HepG2 (cell line): ENCODE measurements at regions not wholly inside any gene's neighbourhood (a gene's known extent, or its start where the extent isn't known, plus 50 kb on each side); places are given as distances from the start of the nearest gene placed in this dataset.

Source experiments
- ATAC-seq: fragments of 200-7000 bp; cut with Tn5 transposase; 3 replicates; pipeline ENCODE4 v1.9.1; 2020; ENCODE audit warnings: mild to moderate bottlenecking, moderate library complexity
- BruUV-seq: library from RNA; stranded (reverse); fragments of 400-500 nt; replicated peaks from 2 replicates; lab custom pipeline; 2021; lab: Mats Ljungman, UMichigan
- CTCF ChIA-PET: fragments of 300-600 bp; formaldehyde crosslinking; extraction: SDS; loops from one replicate; lab custom pipeline; 2021; ENCODE audit warnings: low total read pairs, inconsistent platforms, low intra/inter-chr PET ratio; lab: Yijun Ruan, JAX
- POLR2A ChIA-PET: fragments of 350-600 bp; sonication (Branson Sonifier 250); formaldehyde crosslinking; loops from one replicate; lab custom pipeline; 2020; ENCODE audit warnings: antibody characterized with exemption, inconsistent platforms; lab: Yijun Ruan, JAX
- DNase-seq: peaks from one replicate; pipeline ENCODE4 v3.0.0-alpha.2; 2015; ENCODE audit warnings: low spot score
- FAIRE-seq: peaks from 3 replicates; lab custom pipeline; 2011; peaks lifted over from hg19 to GRCh38; lab: Jason Lieb, UNC
- H2AFZ ChIP-seq: one replicate; pipeline ENCODE4 v1.6.1; 2011; ENCODE audit warnings: low read length, inconsistent platforms
- H3K27ac ChIP-seq: fragments of 300-600 bp; 3 replicates; pipeline ENCODE4 v1.8.0; 2011; ENCODE audit warnings: mixed run types, mild to moderate bottlenecking, mixed read lengths, low read length, inconsistent platforms; ENCODE audit not compliant: insufficient read depth; ENCODE audit errors: extremely low read length
- H3K27me3 ChIP-seq, 2 experiments: fragments of 200-600 bp in 1 of 2; 2 replicates in 1 of 2; 3 replicates in 1 of 2; pipeline versions ENCODE4 v1.6.0 to v1.8.0; 2011; ENCODE audit warnings: low read length in 2 of 2, mild to moderate bottlenecking in 2 of 2, moderate library complexity in 2 of 2, inconsistent platforms in 1 of 2; ENCODE audit not compliant: insufficient read depth in 2 of 2, control insufficient read depth in 1 of 2
- H3K36me3 ChIP-seq, 2 experiments: fragments of 200-600 bp in 1 of 2; replicated peaks in 1 of 2; 2 replicates in 1 of 2; 3 replicates in 1 of 2; pipeline versions ENCODE4 v1.5.1 to v1.8.0; 2011; ENCODE audit warnings: low read length in 2 of 2, inconsistent platforms in 1 of 2; ENCODE audit not compliant: insufficient read depth in 2 of 2, control insufficient read depth in 1 of 2
- H3K4me1 ChIP-seq: 2 replicates; pipeline ENCODE4 v1.5.1; 2012; ENCODE audit warnings: low read length, inconsistent platforms; ENCODE audit not compliant: insufficient read depth
- H3K4me2 ChIP-seq: 2 replicates; pipeline ENCODE4 v1.6.0; 2011; ENCODE audit warnings: low read depth, low read length, inconsistent platforms
- H3K4me3 ChIP-seq, 3 experiments: fragments of 200-600 bp in 1 of 3; sonication (generic), shearing (Covaris generic) in 1 of 3; replicated peaks in 1 of 3; 2 replicates each; pipeline ENCODE4 v1.5.1; 2011 to 2016; ENCODE audit warnings: low read length in 3 of 3, inconsistent platforms in 2 of 3, low read depth in 2 of 3, mild to moderate bottlenecking in 2 of 3, control low read depth in 1 of 3, mixed read lengths in 1 of 3; ENCODE audit not compliant: insufficient read depth in 1 of 3
- H3K79me2 ChIP-seq: one replicate; pipeline ENCODE4 v1.6.1; 2011; ENCODE audit warnings: low read length, inconsistent platforms; ENCODE audit not compliant: insufficient read depth
- H3K9ac ChIP-seq: 2 replicates; pipeline ENCODE4 v1.6.0; 2011; ENCODE audit warnings: mild to moderate bottlenecking, low read depth, low read length, inconsistent platforms; ENCODE audit not compliant: insufficient read depth
- H3K9me3 ChIP-seq: 2 replicates; pipeline ENCODE4 v1.5.1; 2012; ENCODE audit warnings: mild to moderate bottlenecking, low read length
- H4K20me1 ChIP-seq: 2 replicates; pipeline ENCODE4 v1.6.0; 2011; ENCODE audit warnings: inconsistent platforms, mild to moderate bottlenecking, low read length, moderate library complexity; ENCODE audit not compliant: insufficient read depth
- FOXK2 ChIP-seq: fragments of 450-650 bp; IDR thresholded peaks from 2 replicates; pipeline ENCODE4 v1.6.1; 2016
- IKZF4 ChIP-seq: sonication (generic); formaldehyde crosslinking; IDR thresholded peaks from 2 replicates; pipeline ENCODE4 v1.5.1; 2020; ENCODE audit warnings: borderline replicate concordance, mild to moderate bottlenecking, low read depth, missing genetic modification reagents; ENCODE audit errors: not compliant biosample characterization
- MED1 ChIP-seq: sonication (generic); formaldehyde crosslinking; IDR thresholded peaks from 2 replicates; pipeline ENCODE4 v1.4.0; 2020; ENCODE audit warnings: missing genetic modification reagents
- MXD3 ChIP-seq: IDR thresholded peaks from 2 replicates; pipeline ENCODE4 v1.6.1; 2016; ENCODE audit warnings: mild to moderate bottlenecking, missing biosample characterization, missing genetic modification reagents
- SALL2 ChIP-seq: sonication (generic); formaldehyde crosslinking; IDR thresholded peaks from 2 replicates; pipeline ENCODE4 v1.8.1; 2023; ENCODE audit warnings: mild to moderate bottlenecking, missing genetic modification reagents, inconsistent platforms
- SNAPC4 ChIP-seq: sonication (generic); formaldehyde crosslinking; IDR thresholded peaks from 2 replicates; pipeline ENCODE4 v1.4.0; 2020; ENCODE audit warnings: mild to moderate bottlenecking, missing genetic modification reagents
- ZBTB7A ChIP-seq: sonication (generic); formaldehyde crosslinking; IDR thresholded peaks from 2 replicates; pipeline ENCODE4 v1.8.0; 2022; ENCODE audit warnings: mild to moderate bottlenecking, missing genetic modification reagents
- ZNF30 ChIP-seq: sonication (generic); formaldehyde crosslinking; IDR thresholded peaks from 2 replicates; pipeline ENCODE4 v1.5.0; 2020; ENCODE audit warnings: mild to moderate bottlenecking, missing genetic modification reagents
- ZNF503 ChIP-seq: sonication (generic); formaldehyde crosslinking; IDR thresholded peaks from 2 replicates; pipeline ENCODE4 v1.4.0; 2020; ENCODE audit warnings: missing genetic modification reagents
- WGBS: methylation state at CpG from one replicate; pipeline ENCODE4 v1.1.6; 2017; ENCODE audit warnings: low lambda C conversion rate; 5-methylcytosine and 5-hydroxymethylcytosine counted together
- in situ Hi-C: cut with HindIII; loops from 2 replicates; pipeline ENCODE4 v1.10.0; 2017; ENCODE audit warnings: low pct_unique_long_range_greater_than_20kb; ENCODE audit not compliant: extremely low pct_ligation_motif_present
- intact Hi-C: fragments of 100-400 bp; cut with micrococcal nuclease; formaldehyde crosslinking; loops from one replicate; pipeline ENCODE4 v1.10.0; 2022; ENCODE audit not compliant: unreplicated experiment

- FAIRE-seq: no peak
- Histone ChIP-seq H2AFZ (no peak overlapping the region), H3K9ac (no peak overlapping the region), H3K4me2 (no peak overlapping the region), H3K36me3 (no peaks in the 10 kb centered on the region), H3K9me3 (no peaks in the 10 kb centered on the region), H3K27ac (no peak overlapping the region), H3K4me1 (no peaks in the 10 kb centered on the region), H3K4me3 (no peak overlapping the region), H3K27me3 (peaks cover 0 to 21% of the 10 kb centered on the region in 2 experiments; a peak in 2 of 5 replicates), H3K79me2 (no peaks in the 10 kb centered on the region), H4K20me1 (no peaks in the 10 kb centered on the region)
- in situ Hi-C loops (no loop called here), intact Hi-C loops (no loop called here)
- no peak for ATAC-seq
- DNase-seq: no peak
- ChIA-PET CTCF (no interaction called here), POLR2A (no interaction called here)
- 25% methylated on average over 4 of the region's 4 CpGs for WGBS
- TF ChIP-seq SNAPC4: no peak
- no peak for TF ChIP-seq ZNF503 (CRISPR knock-in tag)
- TF ChIP-seq IKZF4 (CRISPR knock-in tag): no peak
- TF ChIP-seq MED1 (CRISPR knock-in tag): no peak
- no peak for TF ChIP-seq ZNF30 (CRISPR knock-in tag)
- no peak for TF ChIP-seq ZBTB7A (CRISPR knock-in tag)
- no peak for TF ChIP-seq FOXK2
- no peak for TF ChIP-seq MXD3 (CRISPR knock-in tag)
- no peak for TF ChIP-seq SALL2 (CRISPR knock-in tag)
- BruUV-seq: no TSS peak
These were observed 102.6 kb upstream of the VPREB1 start for GRCh38 chr22:22141771-22142591.
